CD4-positive, alpha-beta memory T cell (primary cell): ENCODE measurements at regions not wholly inside any gene's neighbourhood (a gene's known extent, or its start where the extent isn't known, plus 50 kb on each side); places are given as distances from the start of the nearest gene placed in this dataset.

Experiments used
- CTCF ChIA-PET: fragments of 350-600 bp; sonication (Branson Sonifier 250); formaldehyde crosslinking; loops from one replicate; lab custom pipeline; 2021; ENCODE audit warnings: inconsistent platforms; ENCODE audit not compliant: partially characterized antibody; lab: Charles Lee
- POLR2A ChIA-PET: fragments of 350-600 bp; sonication (Branson Sonifier 250); formaldehyde crosslinking; loops from one replicate; lab custom pipeline; 2021; ENCODE audit not compliant: partially characterized antibody; lab: Charles Lee
- DNase-seq, 5 donors: peaks; one replicate each; pipeline versions ENCODE4 v3.0.0 to v3.0.0-alpha.2; 2020 to 2022; ENCODE audit warnings: mixed read lengths in 1 of 5
- H3K27ac ChIP-seq: one replicate; pipeline ENCODE4 v1.7.0; 2013; ENCODE audit warnings: low read depth, low read length
- H3K27me3 ChIP-seq: 2 replicates; pipeline ENCODE4 v1.7.0; 2013; ENCODE audit warnings: mild to moderate bottlenecking, low read length, moderate library complexity; ENCODE audit not compliant: insufficient read depth
- H3K36me3 ChIP-seq: 2 replicates; pipeline ENCODE4 v1.7.0; 2013; ENCODE audit warnings: mild to moderate bottlenecking, low read length, moderate library complexity; ENCODE audit not compliant: insufficient read depth
- H3K4me1 ChIP-seq: 2 replicates; pipeline ENCODE4 v1.7.0; 2013; ENCODE audit warnings: mild to moderate bottlenecking, low read length, moderate library complexity; ENCODE audit not compliant: insufficient read depth
- H3K4me3 ChIP-seq, 2 donors: one replicate each; pipeline ENCODE4 v1.7.0; 2013; ENCODE audit warnings: low read length in 2 of 2, mild to moderate bottlenecking in 1 of 2
- H3K9me3 ChIP-seq, 2 donors: one replicate each; pipeline ENCODE4 v1.7.0; 2013; ENCODE audit warnings: low read length in 2 of 2, control low read depth in 1 of 2; ENCODE audit not compliant: control insufficient read depth in 1 of 2
- H3K27ac Mint-ChIP-seq, 7 donors: one replicate each; pipeline ENCODE4 v1.8.0; 2020 to 2021; ENCODE audit warnings: mixed read lengths in 7 of 7, mild to moderate bottlenecking in 6 of 7, inconsistent platforms in 3 of 7, moderate library complexity in 3 of 7
- H3K27me3 Mint-ChIP-seq, 2 donors: one replicate each; pipeline ENCODE4 v1.8.0; 2020 to 2021; ENCODE audit warnings: mixed read lengths in 2 of 2
- H3K36me3 Mint-ChIP-seq, 2 donors: one replicate each; pipeline ENCODE4 v1.8.0; 2020 to 2021; ENCODE audit warnings: mixed read lengths in 2 of 2, inconsistent platforms in 1 of 2, mild to moderate bottlenecking in 1 of 2
- H3K4me1 Mint-ChIP-seq, 4 donors: one replicate each; pipeline ENCODE4 v1.8.0; 2020 to 2021; ENCODE audit warnings: mixed read lengths in 4 of 4, mild to moderate bottlenecking in 1 of 4
- H3K4me3 Mint-ChIP-seq, 8 donors: one replicate each; pipeline ENCODE4 v1.8.0; 2020 to 2021; ENCODE audit warnings: mixed read lengths in 8 of 8, mild to moderate bottlenecking in 7 of 8, moderate library complexity in 6 of 8, inconsistent platforms in 3 of 8
- H3K9me3 Mint-ChIP-seq, 8 donors: one replicate each; pipeline ENCODE4 v1.8.0; 2020 to 2021; ENCODE audit warnings: mixed read lengths in 8 of 8, mild to moderate bottlenecking in 5 of 8, inconsistent platforms in 3 of 8, moderate library complexity in 1 of 8
- intact Hi-C: fragments of 100-400 bp; cut with micrococcal nuclease; formaldehyde crosslinking; loops from one replicate; pipeline ENCODE4 v1.15.1; 2023

DNA sequence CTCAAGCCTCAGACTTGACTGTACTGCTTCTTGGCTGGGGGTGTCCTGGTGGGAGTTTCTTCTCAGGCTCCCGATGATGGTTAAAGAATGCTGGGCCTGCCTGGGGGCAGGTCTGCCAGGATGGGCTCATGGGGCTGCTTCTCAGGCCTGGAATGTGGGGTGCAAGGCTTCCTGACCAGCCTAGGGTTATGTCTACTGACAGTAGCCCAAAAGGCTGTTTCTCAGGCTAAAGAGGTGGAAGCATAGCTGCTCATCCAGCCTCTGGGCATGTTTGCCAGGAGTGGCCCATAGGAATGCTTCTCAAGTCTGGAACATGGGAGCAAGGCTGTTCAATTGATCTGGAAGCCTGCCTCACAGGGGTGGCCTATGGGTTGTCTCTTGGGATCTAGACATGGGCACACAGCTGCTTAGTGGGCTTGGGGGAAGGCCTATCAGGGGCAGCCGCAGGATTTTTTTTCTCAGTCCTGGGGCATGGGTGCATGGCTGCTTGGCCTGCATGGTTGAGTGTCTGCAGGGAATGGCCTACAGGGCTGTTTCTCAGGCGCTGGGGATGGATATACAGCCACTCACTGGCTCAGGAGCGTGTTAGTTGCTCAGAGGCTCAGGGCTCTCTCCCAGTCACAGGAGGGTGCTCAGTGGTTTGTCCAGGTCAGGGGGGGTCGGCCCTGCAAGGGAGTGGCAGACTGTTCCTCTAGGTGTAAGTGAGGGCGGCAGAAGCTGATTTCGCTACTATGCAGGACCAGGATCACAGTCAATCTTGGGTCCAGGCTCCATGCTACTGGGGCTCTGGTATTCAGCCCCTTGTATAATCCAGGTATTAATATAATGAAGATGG, 617.3 kb upstream of the REG3G start:
- Mint-ChIP-seq H3K27ac (no peak overlapping the region), H3K4me3 (no peak overlapping the region), H3K27me3 (no peaks in the 10 kb centered on the region), H3K4me1 (no peaks in the 10 kb centered on the region), H3K36me3 (no peaks in the 10 kb centered on the region), H3K9me3 (peaks cover 0 to 26% (median 6%) of the 10 kb centered on the region in 8 donors)
- no peak overlapping the region for H3K4me3 ChIP-seq
- intact Hi-C loops = no loop called here
- no peaks in the 10 kb centered on the region for H3K27me3 ChIP-seq
- no peak for DNase-seq
- ChIA-PET CTCF (no interaction called here), POLR2A (no interaction called here)
- H3K9me3 ChIP-seq = peaks cover 0 to 4% of the 10 kb centered on the region in 2 donors
- no peaks in the 10 kb centered on the region for H3K4me1 ChIP-seq
- H3K36me3 ChIP-seq = no peaks in the 10 kb centered on the region
- H3K27ac ChIP-seq = no peak overlapping the region

DNA sequence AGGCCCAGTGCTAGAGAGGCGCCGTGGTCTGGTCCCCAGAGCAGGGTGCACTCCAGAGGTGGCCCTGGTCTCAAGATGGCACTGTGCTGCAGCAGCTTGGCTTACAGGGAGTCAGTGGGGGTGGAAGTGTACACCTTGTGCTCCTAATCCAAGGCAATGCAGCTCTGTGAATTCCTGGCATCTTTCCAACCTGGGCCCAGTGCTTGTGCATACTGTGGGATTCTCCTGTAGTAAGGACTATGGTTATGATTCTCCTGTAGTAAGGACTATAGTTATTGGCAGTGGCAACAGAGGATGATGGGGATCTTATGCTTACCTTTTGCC, 616.7 kb upstream of the REG3G start:
- no peak overlapping the region for H3K4me3 Mint-ChIP-seq
- CTCF ChIA-PET = no interaction called here

DNA sequence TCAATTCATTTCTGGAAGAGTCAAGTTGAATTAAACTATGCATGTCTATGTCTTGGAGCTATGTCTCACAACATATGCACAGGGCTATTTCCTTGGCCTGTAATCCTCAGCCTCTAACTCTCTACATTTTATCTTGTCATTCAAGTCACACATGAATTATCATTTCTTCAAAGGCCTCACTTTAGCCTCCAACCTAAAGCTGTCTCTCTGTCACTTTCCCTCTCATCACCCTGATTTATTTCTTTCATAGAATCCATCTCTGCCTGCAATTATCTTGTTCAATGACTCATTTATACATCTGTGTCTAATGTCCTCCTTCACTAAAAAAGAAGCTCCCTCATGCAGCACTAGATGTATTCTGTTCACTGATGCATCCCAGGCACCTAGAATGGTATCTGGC, 614.2 kb upstream of the REG3G start:
- Mint-ChIP-seq H3K36me3 (no peaks in the 10 kb centered on the region), H3K4me1 (no peaks in the 10 kb centered on the region), H3K9me3 (peaks cover 0 to 21% (median 10%) of the 10 kb centered on the region in 8 donors), H3K27me3 (no peaks in the 10 kb centered on the region), H3K27ac (no peak overlapping the region), H3K4me3 (no peak overlapping the region)
- POLR2A ChIA-PET = no interaction called here
- Histone ChIP-seq H3K9me3 (peaks cover 0 to 4% of the 10 kb centered on the region in 2 donors), H3K27ac (no peak overlapping the region), H3K4me1 (no peaks in the 10 kb centered on the region), H3K36me3 (no peaks in the 10 kb centered on the region), H3K27me3 (no peaks in the 10 kb centered on the region), H3K4me3 (no peak overlapping the region)
- intact Hi-C loops = no loop called here
- no peak for DNase-seq
- CTCF ChIA-PET = no interaction called here

More for the DNA sequence above, 616.7 kb upstream of the REG3G start:
- Histone ChIP-seq H3K4me1 (no peaks in the 10 kb centered on the region), H3K36me3 (no peaks in the 10 kb centered on the region), H3K4me3 (no peak overlapping the region), H3K9me3 (peaks cover 0 to 4% of the 10 kb centered on the region in 2 donors), H3K27me3 (no peaks in the 10 kb centered on the region), H3K27ac (no peak overlapping the region)
- Mint-ChIP-seq H3K36me3 (no peaks in the 10 kb centered on the region), H3K4me1 (no peaks in the 10 kb centered on the region), H3K27ac (no peak overlapping the region), H3K9me3 (peaks cover 0 to 26% (median 6%) of the 10 kb centered on the region in 8 donors), H3K27me3 (no peaks in the 10 kb centered on the region)
- DNase-seq = no peak
- intact Hi-C loops = no loop called here
- POLR2A ChIA-PET = no interaction called here

DNA sequence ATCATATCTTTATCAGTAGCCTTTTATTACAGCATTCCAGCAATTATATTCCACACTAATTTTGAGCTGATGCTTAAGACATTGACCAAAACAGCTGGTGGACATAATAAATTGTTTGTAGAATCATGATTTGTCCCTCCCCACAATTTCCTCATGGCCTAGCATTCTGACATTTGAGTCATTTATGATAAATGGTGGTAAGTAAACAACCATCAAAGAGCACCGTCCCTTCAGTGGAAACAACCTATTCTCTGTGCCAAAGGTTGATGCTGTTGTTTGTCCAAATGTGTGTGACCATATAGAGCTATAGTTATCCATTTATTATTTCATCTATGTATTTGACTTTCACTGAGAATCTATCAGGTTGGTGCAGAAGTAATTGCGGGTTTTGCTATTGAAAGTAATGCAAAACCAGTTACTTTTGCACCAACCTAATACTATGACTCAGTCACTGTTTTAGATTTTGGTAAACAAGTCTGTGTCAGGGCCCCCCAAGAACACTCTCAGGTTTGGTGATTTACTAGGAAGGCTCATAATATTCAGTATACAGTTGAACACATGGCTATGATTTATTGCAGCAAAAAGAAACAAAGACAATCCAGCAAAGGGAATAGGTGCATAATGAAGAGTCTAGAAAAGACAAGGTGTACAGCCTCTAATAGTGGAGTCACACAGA, 608.7 kb upstream of the REG3G start:
- Histone ChIP-seq H3K27me3 (no peaks in the 10 kb centered on the region), H3K36me3 (no peaks in the 10 kb centered on the region), H3K9me3 (no peaks in the 10 kb centered on the region), H3K27ac (no peak overlapping the region), H3K4me3 (no peak overlapping the region), H3K4me1 (no peaks in the 10 kb centered on the region)
- H3K9me3 Mint-ChIP-seq = peaks cover 2 to 37% (median 8%) of the 10 kb centered on the region in 8 donors
- POLR2A ChIA-PET = no interaction called here
- no peak overlapping the region for H3K4me3 Mint-ChIP-seq
- H3K4me1 Mint-ChIP-seq = no peaks in the 10 kb centered on the region
- CTCF ChIA-PET = no interaction called here
- intact Hi-C loops = no loop called here
- no peaks in the 10 kb centered on the region for H3K27me3 Mint-ChIP-seq
- no peak for DNase-seq
- no peak overlapping the region for H3K27ac Mint-ChIP-seq
- H3K36me3 Mint-ChIP-seq = no peaks in the 10 kb centered on the region

DNA sequence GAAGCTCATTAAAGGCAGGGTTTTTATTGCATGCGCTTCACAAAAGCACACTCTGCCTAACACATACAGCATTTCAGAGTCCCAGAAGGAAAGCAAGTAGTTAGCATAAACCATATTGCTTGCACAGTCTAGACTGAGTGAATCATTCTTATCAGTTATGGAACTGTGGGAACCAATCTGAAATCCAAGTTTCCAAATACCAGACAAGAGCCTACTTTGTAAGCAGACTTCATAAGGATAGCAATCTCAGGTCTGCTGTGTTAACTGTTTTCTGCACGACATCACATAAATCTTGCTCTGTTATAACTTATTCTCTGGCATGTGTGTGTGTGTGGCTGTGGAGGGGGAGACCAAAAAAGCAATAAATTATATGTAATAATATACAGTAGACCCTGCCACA, 608.1 kb upstream of the REG3G start:
- peaks cover 2 to 43% (median 8%) of the 10 kb centered on the region in 8 donors for H3K9me3 Mint-ChIP-seq
- Histone ChIP-seq H3K4me1 (no peaks in the 10 kb centered on the region), H3K27ac (no peak overlapping the region), H3K27me3 (no peaks in the 10 kb centered on the region), H3K9me3 (no peaks in the 10 kb centered on the region), H3K36me3 (no peaks in the 10 kb centered on the region), H3K4me3 (no peak overlapping the region)
- no peak overlapping the region for H3K27ac Mint-ChIP-seq
- POLR2A ChIA-PET = no interaction called here
- no peaks in the 10 kb centered on the region for H3K36me3 Mint-ChIP-seq
- no peak for DNase-seq
- H3K4me3 Mint-ChIP-seq = no peak overlapping the region
- CTCF ChIA-PET = no interaction called here
- H3K27me3 Mint-ChIP-seq = no peaks in the 10 kb centered on the region
- H3K4me1 Mint-ChIP-seq = no peaks in the 10 kb centered on the region
- intact Hi-C loops = no loop called here

DNA sequence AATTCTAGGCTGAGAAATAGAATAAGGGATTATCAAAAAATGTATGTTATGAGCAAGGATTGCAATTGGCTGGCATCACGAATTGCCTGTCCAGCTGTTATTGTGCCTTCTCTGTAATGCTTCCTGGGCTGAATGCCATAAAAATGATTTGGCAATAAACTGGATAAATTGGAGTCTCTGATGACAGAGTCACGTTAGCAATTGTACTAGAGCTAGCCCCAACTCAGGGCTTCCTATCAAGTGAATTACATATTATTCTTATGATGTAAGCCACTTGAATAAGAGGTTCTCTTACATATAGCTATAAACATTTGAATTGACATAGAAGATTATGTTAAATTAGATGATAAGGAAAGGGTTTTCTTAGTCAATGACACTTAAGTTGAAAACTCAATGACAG, 607.5 kb upstream of the REG3G start:
- H3K4me1 ChIP-seq = no peaks in the 10 kb centered on the region
- no peak overlapping the region for H3K4me3 ChIP-seq
- ChIA-PET POLR2A (no interaction called here), CTCF (no interaction called here)
- H3K36me3 ChIP-seq = no peaks in the 10 kb centered on the region
- Mint-ChIP-seq H3K36me3 (no peaks in the 10 kb centered on the region), H3K27ac (no peak overlapping the region), H3K27me3 (no peaks in the 10 kb centered on the region), H3K4me1 (no peaks in the 10 kb centered on the region), H3K9me3 (peaks cover 2 to 41% (median 8%) of the 10 kb centered on the region in 8 donors), H3K4me3 (no peak overlapping the region)
- no peaks in the 10 kb centered on the region for H3K27me3 ChIP-seq
- H3K9me3 ChIP-seq = no peaks in the 10 kb centered on the region
- no peak overlapping the region for H3K27ac ChIP-seq
- DNase-seq = no peak
- intact Hi-C loops = no loop called here

DNA sequence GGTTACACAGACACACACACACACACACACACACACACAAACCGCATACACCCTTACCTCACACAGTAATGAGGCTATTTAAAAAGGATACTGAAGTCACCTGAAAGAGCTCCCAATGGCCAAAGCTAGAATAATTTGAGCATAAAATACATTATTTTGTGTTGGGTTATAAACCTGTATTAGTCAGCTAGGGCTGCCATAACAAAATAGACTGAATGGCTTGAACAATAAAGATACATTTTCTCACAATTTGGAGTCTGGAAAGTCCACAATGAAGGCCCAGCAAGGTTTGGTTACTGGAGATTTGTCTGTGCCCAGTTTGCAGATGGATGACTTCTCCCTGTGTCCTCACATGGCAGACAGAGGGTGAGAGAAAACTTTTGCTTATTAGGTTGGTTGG, 605.4 kb upstream of the REG3G start:
- H3K36me3 ChIP-seq = no peaks in the 10 kb centered on the region
- H3K4me1 Mint-ChIP-seq = no peaks in the 10 kb centered on the region
- no peaks in the 10 kb centered on the region for H3K36me3 Mint-ChIP-seq
- CTCF ChIA-PET = no interaction called here
- H3K4me3 ChIP-seq = no peak overlapping the region
- no peaks in the 10 kb centered on the region for H3K4me1 ChIP-seq
- H3K27me3 Mint-ChIP-seq = no peaks in the 10 kb centered on the region
- POLR2A ChIA-PET = no interaction called here
- H3K27ac ChIP-seq = no peak overlapping the region
- H3K9me3 Mint-ChIP-seq = peaks cover 2 to 41% (median 8%) of the 10 kb centered on the region in 8 donors
- intact Hi-C loops = no loop called here
- H3K9me3 ChIP-seq = no peaks in the 10 kb centered on the region
- H3K27me3 ChIP-seq = no peaks in the 10 kb centered on the region
- DNase-seq = no peak
- H3K27ac Mint-ChIP-seq = no peak overlapping the region
- H3K4me3 Mint-ChIP-seq = no peak overlapping the region
